SHP77 treated with DMSO at 0.1 percent for 48 hours (cell line): ENCODE measurements at regions not wholly inside any gene's neighbourhood (a gene's known extent, or its start where the extent isn't known, plus 50 kb on each side); places are given as distances from the start of the nearest gene placed in this dataset.
"Not testable (repeated sequence)": the region's sequence is repeated elsewhere in the genome, so short reads cannot be mapped to it uniquely, and the experiment has no call there.

Experiments
- DNase-seq: peaks from one replicate; lab custom pipeline; 2025; lab: John Stamatoyannopoulos, UW

- DNase-seq: not testable (repeated sequence)
Observed at GRCh38 chr7:69052-69451, 123.3 kb upstream of the FAM20C start.

GRCh38 chr7:69499-70123, 122.8 kb upstream of the FAM20C start:
- DNase-seq: not testable (repeated sequence)

GRCh38 chr7:70207-70606, 122.2 kb upstream of the FAM20C start:
- not testable (repeated sequence) for DNase-seq

DNA sequence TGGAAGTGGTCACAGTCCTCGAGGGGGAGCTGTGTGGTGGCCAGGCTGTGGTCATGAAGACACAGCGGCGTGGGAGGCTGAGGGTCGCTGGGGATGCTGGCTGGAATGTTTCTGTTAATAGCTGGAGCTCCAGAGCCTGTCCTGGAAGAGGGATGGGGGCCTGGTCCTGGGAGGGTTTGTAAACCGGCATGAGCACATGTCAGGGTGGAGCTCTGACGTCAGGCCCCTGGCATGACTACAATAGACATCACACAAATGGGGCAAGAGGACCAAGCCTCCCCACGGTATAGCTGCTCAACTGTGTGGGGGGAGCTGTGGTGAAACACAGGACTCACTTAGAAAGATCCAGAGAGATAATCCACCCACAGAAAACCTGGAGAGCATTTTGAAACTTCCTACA, 121.4 kb upstream of the FAM20C start:
- not testable (repeated sequence) for DNase-seq

DNA sequence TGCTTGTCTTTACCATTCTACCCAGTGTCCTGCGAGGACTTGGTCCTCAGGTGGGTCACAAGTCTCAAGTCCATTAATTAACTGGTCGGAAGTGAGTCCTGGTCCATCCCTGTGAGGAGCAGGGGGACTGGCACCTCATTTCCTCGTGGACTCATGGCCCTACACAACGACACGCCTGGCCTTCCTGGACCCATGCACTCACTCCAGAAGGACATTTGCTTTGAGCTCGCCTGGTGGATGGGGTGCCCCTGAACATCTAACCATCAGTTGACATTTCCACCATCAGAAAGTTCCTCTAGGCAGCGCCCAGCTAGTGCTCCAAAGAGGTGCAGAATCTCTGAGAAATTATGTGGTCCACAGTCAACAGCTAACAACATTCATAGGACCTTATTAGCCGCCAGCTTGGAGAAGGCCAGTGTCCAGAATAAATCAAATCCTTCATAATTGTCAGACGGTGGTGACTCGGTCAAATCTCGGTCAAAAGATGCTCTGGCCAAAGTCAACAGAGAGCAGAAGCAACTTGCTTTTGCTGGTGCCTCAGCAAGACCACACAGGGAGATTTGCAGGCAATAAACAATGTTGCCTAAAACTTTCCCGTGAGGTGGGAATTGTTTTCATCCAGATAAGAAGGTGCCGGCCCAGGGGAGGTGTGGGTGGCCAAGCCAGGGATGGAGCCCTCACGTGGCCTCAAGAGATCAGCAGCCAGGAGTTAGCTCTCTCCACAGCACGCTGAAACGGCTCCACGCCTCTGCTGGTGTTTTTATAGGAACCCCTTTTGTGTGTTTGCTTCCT, 119.9 kb upstream of the FAM20C start:
- DNase-seq: not testable (repeated sequence)

GRCh38 chr7:73058-73331, 119.4 kb upstream of the FAM20C start:
- DNase-seq: not testable (repeated sequence)

DNA sequence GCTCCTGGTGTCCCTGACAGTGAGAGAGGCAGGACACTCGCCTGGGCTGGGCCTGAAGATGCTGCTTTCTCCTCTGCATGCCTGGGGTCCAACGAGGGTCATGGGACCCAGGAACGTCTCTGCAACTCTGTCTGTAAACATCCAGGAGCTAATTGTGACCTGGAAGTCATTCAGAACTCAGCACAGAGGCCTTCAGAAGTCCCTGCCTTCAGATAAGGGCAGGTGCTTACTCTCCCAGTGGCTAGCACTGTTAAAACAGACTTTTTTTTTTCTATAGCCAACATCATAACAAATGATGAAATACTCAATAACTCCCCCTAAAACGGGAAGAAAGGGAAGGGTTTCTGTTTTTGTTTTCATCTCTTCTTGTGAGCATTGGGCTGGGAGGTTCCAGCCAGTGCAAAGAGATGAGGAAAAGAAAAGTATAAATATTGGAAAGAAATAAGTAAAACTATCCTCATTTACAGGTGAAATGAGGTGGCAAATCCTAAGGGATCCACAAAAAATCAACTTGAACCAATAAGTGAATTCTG, 118.3 kb upstream of the FAM20C start:
- not testable (repeated sequence) for DNase-seq

GRCh38 chr7:75511-75910, 116.9 kb upstream of the FAM20C start:
- not testable (repeated sequence) for DNase-seq

GRCh38 chr7:76202-76601, 116.2 kb upstream of the FAM20C start:
- DNase-seq: not testable (repeated sequence)

DNA sequence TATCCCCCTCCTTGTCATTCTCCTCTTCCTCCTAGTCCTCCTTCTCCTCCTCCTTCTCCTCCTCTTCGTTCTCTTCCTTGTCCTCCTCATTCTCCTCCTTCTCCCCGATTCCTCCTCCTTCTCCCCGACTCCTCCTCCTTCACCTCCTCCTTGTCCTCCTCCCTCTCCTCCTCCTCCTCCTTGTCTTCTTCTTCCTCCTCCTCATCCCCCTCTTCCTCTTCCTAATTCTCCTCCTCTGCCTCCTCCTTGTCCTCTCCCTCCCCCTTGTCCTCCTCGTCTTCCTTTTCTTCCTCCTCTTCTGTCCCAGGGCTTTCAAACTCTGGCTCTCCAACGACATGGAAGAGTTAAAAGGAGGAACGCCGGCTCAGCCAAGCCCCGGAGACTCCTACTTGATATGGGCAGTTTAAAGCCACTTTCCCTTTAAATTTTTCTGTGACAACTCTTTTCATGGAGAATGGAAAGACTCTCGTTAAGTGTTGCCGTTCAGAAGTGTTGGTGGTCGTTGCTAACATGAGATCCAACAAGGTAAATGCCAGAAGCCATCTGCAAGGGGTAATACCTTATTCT, 115.5 kb upstream of the FAM20C start:
- DNase-seq: not testable (repeated sequence)

DNA sequence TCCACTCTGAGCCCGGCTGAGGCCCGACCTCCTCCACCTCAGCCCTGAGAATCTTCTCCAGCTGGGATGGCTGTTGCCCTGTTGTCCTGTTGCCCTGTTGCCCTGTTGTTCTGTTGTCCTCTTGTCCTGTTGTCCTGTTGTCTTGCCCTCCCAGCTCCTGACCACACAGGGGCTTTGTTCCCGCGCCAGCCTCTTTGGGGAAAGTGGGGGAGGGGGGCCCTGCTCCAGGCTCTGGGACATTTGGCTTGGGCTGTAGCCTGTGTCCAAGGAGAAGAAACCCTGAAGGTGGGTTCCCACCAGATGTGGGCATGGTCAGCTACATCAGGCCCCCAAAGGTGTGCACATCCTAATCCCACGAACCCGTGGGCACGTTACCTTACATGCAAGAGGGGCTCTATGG, 113.5 kb upstream of the FAM20C start:
- DNase-seq: not testable (repeated sequence)

DNA sequence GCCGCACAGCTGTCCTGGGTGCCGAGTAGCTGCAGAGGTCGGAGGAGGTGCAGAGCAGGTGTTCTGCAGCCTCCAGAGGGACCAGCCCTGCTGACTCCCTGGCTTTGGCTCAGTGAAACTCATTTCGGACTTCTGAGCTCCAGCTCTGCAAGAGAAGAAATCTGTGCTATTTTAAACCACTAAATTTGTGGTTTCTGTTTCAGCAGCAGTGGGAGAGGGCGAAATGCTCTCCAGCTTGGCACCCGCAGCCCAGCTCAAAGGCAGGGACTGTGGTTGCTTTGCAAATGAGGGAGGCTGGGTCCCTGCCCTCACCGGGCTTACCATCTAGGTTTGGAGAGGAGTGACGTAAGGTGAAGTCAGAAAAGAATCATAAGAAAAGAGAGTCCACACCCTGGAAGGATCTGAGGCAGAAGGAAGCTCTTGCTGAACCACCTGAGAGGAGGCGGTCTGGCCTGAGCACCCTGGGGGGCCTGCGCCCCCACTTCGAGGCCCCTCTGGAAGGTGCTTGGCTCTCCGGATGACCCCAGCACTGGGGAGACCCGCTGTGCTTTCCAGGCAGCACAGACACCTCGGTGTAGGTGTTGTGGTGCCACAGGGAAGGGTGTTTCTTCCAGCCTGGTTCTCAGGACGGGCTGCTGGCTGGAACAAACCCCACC, 112.8 kb upstream of the FAM20C start:
- not testable (repeated sequence) for DNase-seq

- no peak for DNase-seq
Observed at GRCh38 chr7:80259-81067, 111.9 kb upstream of the FAM20C start.

- no peak for DNase-seq
Observed at GRCh38 chr7:81068-81925, 111.1 kb upstream of the FAM20C start.

- no peak for DNase-seq
Observed at GRCh38 chr7:81926-82756, 110.2 kb upstream of the FAM20C start.

GRCh38 chr7:82757-83155, 109.6 kb upstream of the FAM20C start:
- no peak for DNase-seq

DNA sequence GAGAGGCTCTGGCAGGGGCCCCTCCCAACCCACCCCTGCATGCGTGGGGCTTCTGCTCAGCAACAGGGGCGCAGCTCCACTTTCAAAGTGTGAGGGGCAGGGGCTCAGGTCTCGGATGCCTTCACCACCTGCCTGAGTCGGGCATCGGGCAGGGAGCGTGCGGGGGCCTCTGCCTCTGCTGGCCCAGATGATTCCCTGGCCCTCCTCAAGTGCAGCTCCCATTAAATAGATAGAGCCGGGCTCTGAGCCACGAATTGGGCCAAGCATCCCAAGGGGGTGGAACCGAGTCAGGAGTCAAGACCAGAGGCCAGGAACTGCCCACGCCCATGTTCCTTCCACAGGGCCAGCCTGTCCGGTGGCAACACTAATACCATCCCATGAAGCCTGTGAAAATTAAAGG, 108.9 kb upstream of the FAM20C start:
- no peak for DNase-seq

DNA sequence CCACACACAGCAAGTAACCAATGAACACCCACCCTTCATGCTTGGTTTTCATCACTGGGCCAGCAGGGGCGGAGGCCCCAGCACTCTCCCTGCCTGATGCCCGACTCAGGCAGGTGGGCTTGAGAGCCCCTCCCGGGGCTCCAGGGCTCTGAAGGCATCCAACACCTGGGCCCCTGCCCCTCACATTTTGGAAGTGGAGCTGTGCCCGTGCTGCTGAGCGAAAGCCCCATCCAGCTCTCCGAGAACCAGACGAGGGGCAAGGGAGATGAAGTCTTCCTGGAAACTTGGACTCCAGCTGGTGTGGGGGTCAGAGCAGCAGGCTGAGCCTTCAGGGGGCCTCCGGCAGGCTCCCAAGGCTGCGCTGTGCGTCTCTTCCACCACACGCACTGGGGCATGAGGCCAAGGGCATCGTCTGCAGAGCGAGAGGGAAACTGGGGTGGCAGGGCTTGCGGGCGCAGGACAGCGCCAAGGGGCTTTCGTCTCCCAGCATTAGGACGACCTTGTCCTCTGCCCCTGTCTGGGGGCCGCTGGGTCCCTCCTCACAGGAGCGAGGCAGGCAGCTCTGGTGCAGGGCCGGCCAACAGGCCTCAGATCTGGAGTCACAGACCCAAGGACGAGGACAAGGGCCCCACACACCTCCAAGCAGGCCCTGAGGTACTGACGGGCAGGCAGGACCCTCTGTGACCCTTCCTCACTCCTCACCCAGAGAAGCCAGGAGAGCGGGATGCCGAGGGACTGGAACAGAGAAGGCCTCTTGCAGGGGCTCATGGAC, 108.3 kb upstream of the FAM20C start:
- DNase-seq: no peak

- DNase-seq: no peak
Observed at GRCh38 chr7:84633-85020, 107.7 kb upstream of the FAM20C start.
